GM21576 (cell line): ENCODE measurements at regions not wholly inside any gene's neighbourhood (a gene's known extent, or its start where the extent isn't known, plus 50 kb on each side); places are given as distances from the start of the nearest gene placed in this dataset.
"Not testable (repeated sequence)": the region's sequence is repeated elsewhere in the genome, so short reads cannot be mapped to it uniquely, and the experiment has no call there.

Experiments used
- ATAC-seq: cut with Tn5 transposase; IDR thresholded peaks from one replicate; pipeline ENCODE4 v1.9.1; 2021; ENCODE audit warnings: mild to moderate bottlenecking, moderate library complexity; ENCODE audit not compliant: unreplicated experiment

DNA sequence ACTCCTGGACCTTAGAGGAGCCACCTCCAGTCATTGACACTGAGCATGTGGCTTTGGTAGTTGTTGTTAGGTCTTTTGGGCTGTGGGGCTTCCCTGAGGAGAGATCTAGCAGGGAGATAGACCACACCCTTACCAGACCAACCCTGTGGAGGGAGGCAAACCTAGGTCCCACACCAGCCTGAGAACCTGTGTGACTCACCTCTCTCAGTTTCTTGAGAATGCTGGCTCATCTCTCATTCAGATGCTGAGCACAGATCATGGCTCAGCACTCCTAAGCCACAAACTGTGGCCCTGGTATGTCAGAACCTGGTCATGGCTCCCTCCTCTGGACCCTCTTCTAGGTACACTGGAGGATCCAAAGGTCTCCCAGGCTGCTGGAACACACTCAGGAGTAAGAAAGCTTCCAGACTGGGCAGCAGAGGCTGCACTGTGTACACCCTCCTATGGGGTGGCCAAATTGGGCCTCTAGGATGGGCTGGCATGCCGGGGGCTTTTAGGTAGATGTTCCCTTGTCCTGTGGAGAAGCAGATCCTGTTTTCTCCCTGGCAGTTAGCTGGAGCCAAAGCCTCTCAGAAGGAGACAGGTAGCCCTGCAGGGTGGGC is 1294.5 kb downstream of the KHDRBS2 start:
- ATAC-seq = no peak

DNA sequence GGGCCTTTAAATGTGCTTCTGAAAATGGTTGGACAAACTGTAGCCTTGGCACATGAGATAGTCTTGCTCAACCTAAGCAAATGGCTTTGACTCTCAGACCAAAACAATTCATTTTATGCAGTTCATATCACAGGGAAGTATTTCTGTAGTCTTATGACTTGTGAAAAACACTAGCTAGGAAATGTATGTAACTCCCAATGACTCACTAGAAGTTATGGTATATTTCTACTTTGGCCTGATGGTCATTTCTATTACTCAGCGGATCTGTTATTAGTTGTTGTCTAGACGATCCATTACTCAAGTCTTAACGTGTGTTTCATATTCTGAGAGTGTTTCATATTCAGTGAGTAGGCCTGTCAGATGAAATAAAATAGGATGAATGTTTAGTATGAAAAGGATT is 1333.5 kb downstream of the KHDRBS2 start:
- ATAC-seq = no peak

DNA sequence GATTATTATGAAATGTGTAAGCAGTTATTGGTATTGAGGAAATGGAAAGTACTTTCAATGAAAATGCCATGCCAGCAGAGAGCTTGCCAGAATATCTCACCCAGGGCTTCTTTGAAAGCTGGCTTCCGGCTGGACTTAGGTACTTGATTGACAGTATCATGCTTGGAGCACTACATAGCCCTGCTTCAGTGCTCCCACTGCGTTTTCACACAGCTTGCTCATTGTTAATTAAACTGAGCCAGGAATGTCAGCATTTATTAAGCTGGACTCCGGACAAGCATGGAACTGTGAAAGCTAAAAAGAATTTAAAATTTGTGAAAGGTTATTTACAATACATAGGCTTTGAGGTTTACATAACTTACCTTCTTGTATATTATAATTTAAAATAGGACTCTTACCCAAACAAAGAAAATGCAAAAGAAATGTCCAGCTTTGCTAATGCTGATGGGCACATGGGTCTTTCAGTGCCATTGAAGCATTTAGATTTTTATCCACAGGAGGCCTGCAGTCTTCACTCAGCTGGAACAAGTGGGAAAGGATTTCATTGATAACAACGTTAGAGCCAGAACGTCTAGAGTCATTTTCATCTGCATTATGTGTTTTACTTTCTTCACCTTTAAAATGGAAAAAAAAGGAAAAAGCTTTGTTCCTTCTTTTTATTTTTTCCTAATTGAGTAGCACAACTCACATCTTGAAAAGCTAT is 1335.7 kb downstream of the KHDRBS2 start:
- not testable (repeated sequence) for ATAC-seq

DNA sequence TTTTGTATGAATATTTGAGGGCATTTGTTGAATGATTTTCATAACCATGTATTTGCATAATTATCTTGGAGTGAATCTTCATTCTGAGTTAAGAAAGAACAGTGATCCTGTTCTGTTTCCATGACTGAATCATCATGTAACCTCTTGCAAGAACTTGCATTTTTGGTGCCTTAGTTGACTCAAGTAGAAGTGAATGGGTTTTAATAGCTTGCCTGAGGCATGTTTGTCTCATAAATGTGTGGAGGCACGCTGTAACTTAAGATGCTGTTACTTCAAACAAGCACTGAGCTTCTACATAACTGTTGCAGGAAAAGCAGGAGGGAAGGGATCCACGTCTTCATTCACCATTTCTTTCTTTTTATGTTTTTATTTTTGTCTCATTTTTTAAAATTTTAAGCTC is 1338.6 kb downstream of the KHDRBS2 start:
- not testable (repeated sequence) for ATAC-seq

DNA sequence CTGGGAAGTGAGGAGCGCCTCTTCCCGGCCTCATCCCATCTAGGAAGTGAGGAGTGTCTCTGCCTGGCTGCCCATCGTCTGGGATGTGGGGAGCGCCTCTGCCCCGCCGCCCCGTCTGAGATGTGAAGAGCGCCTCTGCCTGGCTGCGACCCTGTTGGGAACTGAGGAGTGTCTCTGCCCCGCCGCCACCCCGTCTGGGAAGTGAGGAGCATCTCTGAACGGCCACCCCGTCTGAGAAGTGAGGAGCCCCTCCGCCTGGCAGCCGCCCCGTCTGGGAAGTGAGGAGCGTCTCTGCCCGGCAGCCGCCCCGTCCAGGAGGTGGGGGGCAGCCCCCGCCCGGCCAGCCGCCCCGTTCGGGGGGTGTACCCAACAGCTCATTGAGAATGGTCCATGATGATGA is 1341.2 kb downstream of the KHDRBS2 start:
- ATAC-seq = not testable (repeated sequence)

DNA sequence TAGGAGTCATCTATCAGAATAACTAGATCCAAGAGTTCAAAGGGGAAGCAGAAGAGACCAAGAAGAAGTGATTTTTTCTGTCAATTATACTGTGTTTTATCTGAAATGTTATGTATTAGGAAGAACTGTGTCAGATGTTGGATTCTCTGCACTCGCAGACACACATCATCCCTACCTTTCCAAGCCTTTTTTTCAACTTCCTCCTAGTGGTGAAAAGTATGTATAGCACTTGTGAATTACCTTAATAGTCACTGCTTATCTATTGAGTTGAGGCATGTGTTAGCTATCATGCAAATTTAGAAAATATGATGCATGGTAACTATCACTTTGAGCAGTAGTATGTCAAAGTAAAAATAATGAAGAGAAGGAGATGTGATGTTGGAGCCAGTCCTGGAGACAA is 1350.1 kb downstream of the KHDRBS2 start:
- peak; percentile 49 for ATAC-seq

DNA sequence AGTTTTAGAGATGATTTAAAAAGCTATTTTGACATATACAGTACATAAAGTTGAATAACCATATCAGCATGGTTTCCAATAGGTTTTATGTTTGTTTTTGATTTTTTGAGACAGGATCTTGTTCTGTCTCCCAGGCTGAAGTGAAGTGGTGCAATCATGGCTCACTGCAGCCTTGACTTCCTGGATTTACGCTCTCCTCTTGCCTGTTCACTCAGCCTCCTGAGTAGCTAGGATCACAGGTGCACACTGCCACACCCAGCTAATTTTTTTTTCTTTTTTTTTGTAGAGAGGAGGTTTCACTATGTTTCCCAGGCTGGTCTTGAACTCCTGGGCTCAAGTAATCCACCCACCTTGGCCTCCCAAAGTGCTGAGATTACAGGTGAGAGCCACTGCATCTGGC is 1366.4 kb downstream of the KHDRBS2 start:
- ATAC-seq = not testable (repeated sequence)

DNA sequence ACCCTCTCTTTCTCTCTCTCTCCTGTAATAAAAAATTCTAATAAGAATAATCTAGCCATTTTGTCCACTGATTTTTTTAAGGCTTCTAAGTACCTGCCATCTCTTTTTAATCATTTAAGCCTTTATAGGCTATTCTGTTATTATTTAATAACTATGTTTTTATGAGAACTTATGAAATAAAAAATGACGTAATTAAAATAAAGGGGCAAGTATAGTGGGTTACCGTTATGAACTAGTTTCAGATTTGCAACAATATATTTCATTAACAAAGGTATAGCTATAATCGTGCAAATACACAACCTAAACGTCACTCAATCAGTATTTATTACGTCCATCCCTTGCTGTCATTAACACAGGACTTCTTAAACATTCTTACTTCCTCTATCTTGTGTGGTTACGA is 1382.2 kb downstream of the KHDRBS2 start:
- not testable (repeated sequence) for ATAC-seq

DNA sequence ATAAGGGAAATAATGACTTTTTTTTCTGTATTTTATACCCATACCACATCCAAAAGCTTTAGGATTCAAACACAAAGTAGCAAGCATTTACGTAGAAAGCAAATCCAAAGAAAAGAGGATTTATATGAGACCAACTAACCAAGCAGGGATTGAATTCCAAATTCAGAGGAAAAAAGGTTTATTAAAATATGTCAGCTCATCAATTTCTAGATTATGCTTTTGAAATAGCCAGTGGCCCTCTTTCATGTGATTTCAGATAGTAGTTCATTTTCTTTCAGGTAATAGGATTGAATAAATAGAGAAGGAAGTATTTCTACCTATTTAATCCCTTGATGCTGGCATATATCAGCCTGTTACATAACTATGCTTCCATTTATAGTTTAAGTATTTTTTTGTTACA is 1392.7 kb downstream of the KHDRBS2 start:
- ATAC-seq = not testable (repeated sequence)

DNA sequence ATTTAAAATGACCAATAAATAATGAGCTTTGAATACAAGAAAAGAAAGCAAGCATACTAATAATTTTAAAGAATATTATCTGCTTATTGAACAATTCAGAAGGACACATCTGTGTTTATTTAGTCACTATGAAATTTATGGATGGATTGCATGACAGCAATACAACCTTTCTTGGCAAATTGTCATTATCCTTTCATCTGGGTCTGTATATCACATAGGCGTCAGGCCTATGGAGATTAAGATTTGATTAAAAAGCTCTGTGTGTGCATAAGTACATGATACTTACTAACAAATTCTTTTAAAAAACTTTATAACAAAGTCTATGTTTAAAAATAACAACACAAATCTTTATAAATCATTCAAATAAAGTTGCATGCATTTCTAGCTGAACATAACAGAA is 1394.4 kb downstream of the KHDRBS2 start:
- ATAC-seq = no peak

DNA sequence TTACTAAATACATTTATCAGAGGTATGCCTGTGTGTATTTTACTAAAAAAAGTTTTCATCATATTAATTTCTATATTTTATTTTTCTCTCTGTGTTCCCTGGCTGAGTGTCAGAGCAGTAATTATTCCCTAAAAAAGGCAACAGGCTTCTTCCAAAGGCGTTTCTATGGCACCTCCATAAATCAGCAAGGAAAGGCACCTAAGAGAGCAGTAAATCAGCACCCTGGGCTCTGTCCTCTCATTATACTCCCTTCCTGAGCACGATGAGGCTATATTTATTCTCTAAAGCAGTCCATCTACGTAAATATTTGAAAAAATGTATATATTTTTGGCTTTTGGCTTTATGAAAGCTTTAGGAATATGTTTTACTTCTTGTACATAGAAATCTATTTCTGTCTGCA is 1408.6 kb downstream of the KHDRBS2 start:
- not testable (repeated sequence) for ATAC-seq

DNA sequence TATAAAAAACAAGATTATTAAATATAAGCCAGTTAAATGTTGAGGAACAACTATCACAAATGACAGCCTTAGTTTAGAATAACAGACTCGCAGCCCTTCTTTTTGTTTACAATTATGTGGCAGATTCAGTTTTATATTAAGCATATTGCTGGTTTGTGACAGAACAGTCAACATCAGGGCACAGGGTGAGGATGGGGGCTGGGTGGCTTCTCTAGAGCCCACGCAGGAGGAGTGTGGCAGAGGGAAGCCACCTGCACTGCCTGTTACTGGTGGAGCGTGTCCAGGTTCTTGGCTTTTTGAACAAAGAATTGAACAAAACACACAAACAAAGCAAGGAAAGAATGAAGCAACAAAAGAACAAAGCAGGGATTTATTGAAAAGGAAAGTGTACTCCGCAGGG is 1415.2 kb downstream of the KHDRBS2 start:
- not testable (repeated sequence) for ATAC-seq

DNA sequence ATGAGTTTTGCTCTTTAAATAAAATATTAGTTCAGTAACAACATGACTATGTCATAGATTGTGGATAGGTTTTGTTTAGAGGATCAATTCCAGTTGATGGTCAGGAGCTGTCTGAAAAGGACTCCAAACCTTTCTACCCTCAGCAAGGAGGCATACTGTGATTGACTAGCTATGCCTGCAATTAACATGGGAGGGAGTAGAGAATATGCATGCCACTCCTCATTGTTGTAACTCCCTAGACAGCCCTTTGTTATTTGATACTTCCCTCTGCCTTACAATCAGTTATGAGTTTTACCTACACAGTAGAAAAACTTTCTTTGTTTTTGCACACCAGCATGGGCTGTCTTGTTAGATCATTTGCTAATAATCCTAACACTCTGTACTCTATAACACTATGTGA is 1418.5 kb downstream of the KHDRBS2 start:
- ATAC-seq = no peak

DNA sequence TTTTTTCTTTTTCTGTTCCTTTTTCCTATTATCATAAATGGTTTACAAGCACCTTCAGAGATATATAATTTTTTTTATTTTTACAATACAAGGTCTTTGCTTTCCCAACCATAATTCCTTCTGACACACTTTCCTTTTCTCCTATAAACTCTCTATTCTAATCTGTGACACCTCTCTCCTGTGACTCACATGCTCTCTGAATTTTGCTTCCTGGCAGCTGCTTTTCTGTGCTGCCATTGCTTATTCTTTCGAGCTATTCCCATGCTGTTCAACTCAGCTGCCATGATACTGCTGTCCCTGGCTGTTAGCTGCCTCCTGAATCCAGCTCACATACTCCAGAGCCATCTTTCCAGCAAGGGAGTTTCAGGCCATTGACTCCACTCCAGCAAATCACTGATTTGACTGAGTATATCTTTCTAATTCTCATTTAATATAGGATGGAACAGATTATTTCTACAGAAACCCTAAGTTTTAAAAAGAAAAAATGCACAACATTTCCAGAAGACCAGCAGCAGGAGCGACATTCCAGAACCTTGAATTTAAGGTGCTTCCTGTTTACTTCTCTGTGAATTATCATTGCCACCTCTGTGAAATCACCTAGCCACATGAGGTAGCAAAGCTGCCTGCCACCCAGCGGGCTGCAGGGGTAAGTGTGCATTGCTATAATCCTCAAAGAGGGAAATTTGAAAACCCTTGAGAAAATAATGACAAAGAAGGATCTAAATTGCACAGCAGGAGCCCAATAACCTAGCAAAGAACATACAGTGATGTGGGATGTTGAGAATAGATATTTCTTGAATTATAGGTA is 1442.6 kb downstream of the KHDRBS2 start:
- not testable (repeated sequence) for ATAC-seq

DNA sequence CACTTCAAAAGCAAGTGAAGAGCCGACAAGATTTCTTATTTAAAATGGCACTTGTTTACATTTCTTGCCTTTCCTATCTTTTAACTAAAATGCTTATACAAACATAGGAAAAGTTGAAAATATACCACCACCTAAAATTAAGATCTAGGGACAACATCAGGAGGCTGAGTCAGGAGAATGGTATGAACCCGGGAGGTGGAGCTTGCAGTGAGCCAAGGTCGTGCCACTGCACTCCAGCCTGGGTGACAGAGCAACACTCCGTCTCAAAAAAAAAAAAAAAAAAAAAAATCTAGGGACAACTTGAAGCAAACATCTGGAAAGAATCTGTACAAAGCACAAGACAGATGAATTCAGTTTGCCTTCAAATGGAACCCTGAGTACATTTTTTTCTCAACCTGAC is 1455.3 kb downstream of the KHDRBS2 start:
- not testable (repeated sequence) for ATAC-seq

DNA sequence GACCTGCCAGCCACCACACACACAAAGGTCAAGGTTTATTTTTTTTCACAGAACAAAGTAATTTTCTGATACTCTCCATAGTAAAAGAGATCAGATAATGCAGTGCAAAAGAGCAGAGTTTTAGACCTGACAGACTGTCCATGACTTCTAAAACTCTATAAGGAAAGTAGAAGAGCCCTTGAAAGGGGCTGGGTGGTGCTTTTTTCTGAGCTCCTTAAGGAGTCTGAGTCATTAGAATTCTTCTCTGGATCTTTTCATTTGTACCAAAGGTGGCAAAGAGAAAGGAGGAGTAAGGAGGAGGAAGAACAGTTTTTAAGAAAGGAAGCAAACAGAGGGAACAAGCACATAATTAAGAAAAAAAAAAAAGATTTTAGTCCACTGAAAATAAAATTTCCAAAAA is 1463.4 kb downstream of the KHDRBS2 start:
- ATAC-seq = not testable (repeated sequence)

DNA sequence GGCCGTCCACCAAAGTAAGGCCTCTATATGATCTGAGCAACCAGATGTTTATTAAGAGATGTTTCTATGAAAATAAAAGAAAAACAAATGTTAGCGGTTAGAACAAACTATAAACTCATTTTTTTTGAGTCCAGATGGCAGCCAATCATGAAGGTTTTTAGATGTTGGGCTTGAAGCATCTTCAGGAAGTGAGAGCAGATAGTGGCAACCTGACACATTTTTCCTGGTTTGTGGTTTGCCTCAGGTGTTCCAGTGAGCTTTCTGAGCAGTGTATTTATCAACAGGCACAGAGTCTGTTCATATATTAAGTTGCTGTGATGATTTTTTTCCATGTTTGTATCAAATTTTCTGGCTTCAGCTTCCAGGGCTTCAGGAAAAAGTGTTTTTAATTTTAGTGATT is 1468.0 kb downstream of the KHDRBS2 start:
- not testable (repeated sequence) for ATAC-seq

DNA sequence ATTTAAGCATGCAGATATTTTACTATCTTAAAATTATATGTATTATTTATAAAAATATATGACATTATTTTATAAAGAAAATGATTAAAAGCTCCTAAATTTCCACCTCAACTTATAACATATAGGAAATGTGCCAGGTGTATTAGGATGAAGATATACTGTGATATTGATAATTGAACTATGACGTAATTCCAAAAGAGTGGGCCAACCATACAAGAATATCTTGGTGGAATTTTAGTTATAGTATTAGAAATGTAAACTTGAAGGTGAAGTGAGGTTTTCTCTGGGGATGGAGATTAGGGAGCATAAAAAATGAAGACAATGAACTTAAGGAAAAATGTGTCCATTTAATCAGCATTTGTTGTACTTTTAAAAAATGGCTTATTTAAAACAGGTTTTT is 1471.2 kb downstream of the KHDRBS2 start:
- ATAC-seq = not testable (repeated sequence)

DNA sequence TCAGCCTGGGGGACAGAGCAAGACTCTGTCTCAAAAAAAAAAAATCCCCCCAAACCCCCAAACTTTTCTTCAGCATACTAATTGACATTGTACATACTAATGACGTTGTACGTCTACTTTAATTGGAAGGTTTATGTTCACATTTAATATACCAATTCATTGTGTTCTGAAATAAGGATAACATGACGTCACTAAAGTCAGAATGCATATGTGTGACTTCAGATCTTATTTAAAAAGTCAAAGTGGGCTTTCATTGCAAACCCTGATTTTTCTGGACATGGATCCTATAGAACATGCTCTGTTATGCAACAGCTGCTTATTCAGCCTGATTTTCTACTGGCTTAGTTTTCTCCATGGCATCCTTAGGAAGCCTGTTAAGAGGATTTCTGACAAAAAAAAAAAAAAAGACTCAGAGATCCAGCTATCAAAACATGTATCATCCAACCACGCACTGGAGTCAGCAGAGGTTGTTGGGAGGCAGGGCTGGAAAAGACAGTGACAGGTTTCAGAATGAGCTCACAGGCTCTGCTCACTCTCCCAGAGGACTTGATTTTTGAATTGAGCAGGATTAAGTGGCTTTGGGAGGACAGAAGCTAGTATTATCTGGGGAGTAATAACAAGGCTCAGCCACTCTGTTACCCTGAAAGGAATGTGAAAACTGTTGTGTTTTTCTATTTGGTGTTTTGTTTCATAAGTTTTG is 1472.0 kb downstream of the KHDRBS2 start:
- ATAC-seq = not testable (repeated sequence)

DNA sequence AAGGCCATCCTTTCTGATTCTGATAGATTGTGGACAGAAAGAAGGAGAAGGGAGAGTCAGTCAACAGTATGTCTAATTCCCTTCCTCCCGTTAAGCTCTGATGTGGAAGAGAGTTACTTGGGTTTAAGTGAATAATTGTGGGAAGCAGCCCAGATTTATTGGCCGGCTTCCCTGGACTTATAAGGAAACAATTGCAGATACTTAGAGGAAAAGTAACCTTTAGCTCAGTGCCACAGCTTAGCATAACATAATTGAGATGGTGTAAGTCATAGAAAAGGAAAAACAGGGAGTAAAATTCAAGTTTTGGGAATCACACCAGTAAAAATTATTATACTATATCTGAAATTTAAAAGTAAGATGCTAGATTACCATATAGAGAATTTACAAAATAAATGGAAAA is 1475.8 kb downstream of the KHDRBS2 start:
- ATAC-seq = not testable (repeated sequence)

DNA sequence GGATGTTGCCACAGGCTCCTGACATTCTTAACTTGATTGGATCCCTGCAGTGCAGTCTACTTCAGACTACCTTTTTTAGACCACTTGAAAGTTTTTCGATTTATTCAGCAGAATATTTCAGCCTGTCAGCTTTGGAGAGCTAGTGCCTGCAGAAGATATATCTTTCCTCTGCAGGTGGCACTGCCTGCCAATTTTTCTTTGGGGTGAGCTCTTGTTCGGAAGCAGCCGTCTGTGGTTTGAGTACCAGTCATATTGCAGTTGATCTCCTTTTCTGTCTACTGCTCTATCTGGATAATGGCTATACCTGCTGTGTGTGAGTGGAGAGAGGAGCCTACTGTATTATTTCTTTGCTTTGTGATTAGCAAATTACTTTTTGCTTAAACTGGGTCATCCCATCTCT is 1486.9 kb downstream of the KHDRBS2 start:
- not testable (repeated sequence) for ATAC-seq
